ENCODE measurements at regions not wholly inside any gene's neighbourhood (a gene's known extent, or its start where the extent isn't known, plus 50 kb on each side); places are given as distances from the start of the nearest gene placed in this dataset.
"Not testable (repeated sequence)": the region's sequence is repeated elsewhere in the genome, so short reads cannot be mapped to it uniquely, and the experiment has no call there.

GRCh38 chr6:85010865-85011264 is 246.5 kb upstream of the TBX18 start:
- no peak for DNase-seq (ENCODE audit: low spot score)

- DNase-seq (ENCODE audit: low spot score): no peak
These were observed 244.1 kb upstream of the TBX18 start for GRCh38 chr6:85008296-85009009.

GRCh38 chr6:85006362-85006761 is 242.0 kb upstream of the TBX18 start:
- DNase-seq (ENCODE audit: low spot score): no peak

GRCh38 chr6:85005494-85005893 is 241.1 kb upstream of the TBX18 start:
- DNase-seq (ENCODE audit: low spot score): no peak

- DNase-seq (ENCODE audit: low spot score): no peak
These were observed 240.1 kb upstream of the TBX18 start for GRCh38 chr6:85004361-85004995.

- DNase-seq (ENCODE audit: low spot score): no peak
These were observed 238.4 kb upstream of the TBX18 start for GRCh38 chr6:85002847-85003246.

- no peak for DNase-seq (ENCODE audit: low spot score)
These were observed 235.6 kb upstream of the TBX18 start for GRCh38 chr6:85000001-85000400.

GRCh38 chr6:84998223-84998622 is 233.8 kb upstream of the TBX18 start:
- DNase-seq (ENCODE audit: low spot score): no peak

- DNase-seq (ENCODE audit: low spot score): not testable (repeated sequence)
These were observed 224.4 kb upstream of the TBX18 start for GRCh38 chr6:84988766-84989165.

- not testable (repeated sequence) for DNase-seq (ENCODE audit: low spot score)
These were observed 221.1 kb upstream of the TBX18 start for GRCh38 chr6:84985490-84985889.

GRCh38 chr6:84979541-84979940 is 215.1 kb upstream of the TBX18 start:
- no peak for DNase-seq (ENCODE audit: low spot score)

- no peak for DNase-seq (ENCODE audit: low spot score)
These were observed 212.9 kb upstream of the TBX18 start for GRCh38 chr6:84977363-84977705.

GRCh38 chr6:84976526-84977362 is 212.3 kb upstream of the TBX18 start:
- DNase-seq (ENCODE audit: low spot score): no peak

GRCh38 chr6:84975316-84975715 is 210.9 kb upstream of the TBX18 start:
- no peak for DNase-seq (ENCODE audit: low spot score)

- no peak for DNase-seq (ENCODE audit: low spot score)
These were observed 209.2 kb upstream of the TBX18 start for GRCh38 chr6:84973606-84974005.

- no peak for DNase-seq (ENCODE audit: low spot score)
These were observed 203.6 kb upstream of the TBX18 start for GRCh38 chr6:84967965-84968364.

GRCh38 chr6:84967389-84967788 is 203.0 kb upstream of the TBX18 start:
- peak; percentile 22 for DNase-seq (ENCODE audit: low spot score)

- DNase-seq (ENCODE audit: low spot score): no peak
These were observed 188.8 kb upstream of the TBX18 start for GRCh38 chr6:84953111-84953755.

- not testable (repeated sequence) for DNase-seq (ENCODE audit: low spot score)
These were observed 180.5 kb upstream of the TBX18 start for GRCh38 chr6:84944926-84945325.

- DNase-seq (ENCODE audit: low spot score): no peak
These were observed 179.5 kb upstream of the TBX18 start for GRCh38 chr6:84943905-84944304.

- DNase-seq (ENCODE audit: low spot score): not testable (repeated sequence)
These were observed 177.2 kb upstream of the TBX18 start for GRCh38 chr6:84941609-84942008.

GRCh38 chr6:84929212-84929611 is 164.8 kb upstream of the TBX18 start:
- no peak for DNase-seq (ENCODE audit: low spot score)

- DNase-seq (ENCODE audit: low spot score): no peak
These were observed 163.2 kb upstream of the TBX18 start for GRCh38 chr6:84927551-84927950.

Data from LoVo (cell line).